Endothelial cell of umbilical vein (primary cell): ENCODE measurements at regions not wholly inside any gene's neighbourhood (a gene's known extent, or its start where the extent isn't known, plus 50 kb on each side); places are given as distances from the start of the nearest gene placed in this dataset.
A peak's percentile ranks its signal among the peaks of the same experiment; 100 is the strongest.

ENCODE experiments used
- BruUV-seq: library from RNA; stranded (reverse); fragments of 400-500 nt; replicated peaks from 2 replicates; lab custom pipeline; 2021; lab: Mats Ljungman, UMichigan
- CTCF ChIA-PET: fragments of 300-600, 350-600 bp; sonication (Branson Sonifier 250); formaldehyde crosslinking; loops from one replicate; lab custom pipeline; 2021; ENCODE audit warnings: antibody characterized with exemption, inconsistent platforms; lab: Charles Lee
- POLR2A ChIA-PET: fragments of 300-600, 350-600 bp; sonication (Branson Sonifier 250); formaldehyde crosslinking; loops from one replicate; lab custom pipeline; 2021; ENCODE audit warnings: antibody characterized with exemption, inconsistent platforms; lab: Charles Lee
- DNase-seq: peaks from one replicate; pipeline ENCODE4 v3.0.0-alpha.2; 2011; ENCODE audit warnings: low read depth, low spot score
- FAIRE-seq: peaks from 2 replicates; lab custom pipeline; 2011; peaks lifted over from hg19 to GRCh38; lab: Jason Lieb, UNC
- H2AFZ ChIP-seq: 2 replicates; pipeline ENCODE4 v1.6.0; 2012; ENCODE audit warnings: low read depth, low read length, control low read depth, inconsistent platforms
- H3K27ac ChIP-seq: 2 replicates; pipeline ENCODE4 v1.5.1; 2011; ENCODE audit warnings: low read depth, mild to moderate bottlenecking, control low read depth, low read length, moderate library complexity; ENCODE audit not compliant: insufficient read depth
- H3K27me3 ChIP-seq, 2 experiments: 2 replicates each; pipeline versions ENCODE4 v1.6.0 to v1.6.1; 2011; ENCODE audit warnings: low read length in 2 of 2, mixed read lengths in 1 of 2; ENCODE audit not compliant: control insufficient read depth in 2 of 2, insufficient read depth in 2 of 2
- H3K36me3 ChIP-seq, 2 experiments: 2 replicates in 1 of 2; 3 replicates in 1 of 2; pipeline ENCODE4 v1.5.1; 2011; ENCODE audit warnings: low read length in 2 of 2, mild to moderate bottlenecking in 1 of 2, moderate library complexity in 1 of 2; ENCODE audit not compliant: control insufficient read depth in 2 of 2, insufficient read depth in 2 of 2; ENCODE audit errors: extremely low read depth in 1 of 2
- H3K4me1 ChIP-seq: 3 replicates; pipeline ENCODE4 v1.5.1; 2011; ENCODE audit warnings: mild to moderate bottlenecking, low read length; ENCODE audit not compliant: control insufficient read depth, insufficient read depth; ENCODE audit errors: extremely low read depth
- H3K4me2 ChIP-seq: 2 replicates; pipeline ENCODE4 v1.6.1; 2011; ENCODE audit warnings: low read length, control low read depth, mixed read lengths; ENCODE audit not compliant: insufficient read depth
- H3K4me3 ChIP-seq, 3 experiments: fragments of 200-600 bp in 1 of 3; sonication (generic), shearing (Covaris generic) in 1 of 3; replicated peaks in 1 of 3; 2 replicates each; pipeline ENCODE4 v1.5.1; 2011 to 2016; ENCODE audit warnings: control low read depth in 3 of 3, low read length in 3 of 3, mild to moderate bottlenecking in 2 of 3, inconsistent platforms in 1 of 3, low read depth in 1 of 3, moderate library complexity in 1 of 3; ENCODE audit not compliant: insufficient read depth in 1 of 3
- H3K79me2 ChIP-seq: 2 replicates; pipeline ENCODE4 v1.6.0; 2012; ENCODE audit warnings: low read length, inconsistent platforms; ENCODE audit not compliant: control insufficient read depth, insufficient read depth
- H3K9ac ChIP-seq: replicated peaks from 2 replicates; pipeline ENCODE3; 2011; ENCODE audit warnings: low read length, control low read depth; ENCODE audit not compliant: insufficient read depth; ENCODE audit errors: extremely low read depth
- H3K9me1 ChIP-seq: replicated peaks from 3 replicates; pipeline ENCODE4 v1.6.0; 2011; ENCODE audit warnings: mild to moderate bottlenecking, low read length; ENCODE audit not compliant: control insufficient read depth, insufficient read depth; ENCODE audit errors: extremely low read depth
- H3K9me3 ChIP-seq: replicated peaks from 2 replicates; pipeline ENCODE4 v1.5.1; 2012; ENCODE audit warnings: low read length, inconsistent platforms; ENCODE audit not compliant: control insufficient read depth, insufficient read depth
- H4K20me1 ChIP-seq: replicated peaks from 2 replicates; pipeline ENCODE3; 2011; ENCODE audit warnings: mild to moderate bottlenecking, low read length; ENCODE audit not compliant: control insufficient read depth, insufficient read depth; ENCODE audit errors: extremely low read depth
- CTCF ChIP-seq, 2 donors: IDR thresholded peaks; 1 replicate in 1 of 2; 2 replicates in 1 of 2; pipeline ENCODE4 v1.5.1; 2011; ENCODE audit warnings: low read length in 2 of 2, mild to moderate bottlenecking in 2 of 2, moderate library complexity in 2 of 2, control low read depth in 1 of 2, inconsistent platforms in 1 of 2, low read depth in 1 of 2; ENCODE audit not compliant: insufficient read depth in 1 of 2; ENCODE audit errors: extremely low read depth in 1 of 2
- EZH2 ChIP-seq: IDR thresholded peaks from 2 replicates; pipeline ENCODE4 v1.6.1; 2012; ENCODE audit warnings: borderline replicate concordance, low read depth, mild to moderate bottlenecking, moderate library complexity, low read length, inconsistent platforms; ENCODE audit not compliant: severe bottlenecking
- FOS ChIP-seq: IDR thresholded peaks from 2 replicates; pipeline ENCODE4 v1.6.1; 2011; ENCODE audit warnings: mild to moderate bottlenecking, low read length, moderate library complexity, borderline replicate concordance; ENCODE audit not compliant: insufficient read depth
- GATA2 ChIP-seq: IDR thresholded peaks from 2 replicates; pipeline ENCODE4 v1.7.0; 2011; ENCODE audit warnings: low read depth, mild to moderate bottlenecking, moderate library complexity, mixed read lengths, low read length; ENCODE audit not compliant: insufficient read length, insufficient read depth
- JUN ChIP-seq: IDR thresholded peaks from 2 replicates; pipeline ENCODE4 v1.6.1; 2011; ENCODE audit warnings: borderline replicate concordance, low read depth; ENCODE audit not compliant: insufficient read length, insufficient read depth
- MAX ChIP-seq: IDR thresholded peaks from 2 replicates; pipeline ENCODE4 v1.6.1; 2011; ENCODE audit not compliant: insufficient read depth, insufficient read length
- MYC ChIP-seq: IDR thresholded peaks from one replicate; pipeline ENCODE4 v1.6.1; 2011; ENCODE audit warnings: mild to moderate bottlenecking, low read depth, low read length
- POLR2A ChIP-seq: IDR thresholded peaks from 2 replicates; pipeline ENCODE4 v1.6.1; 2012; ENCODE audit warnings: low read depth, mild to moderate bottlenecking, control low read depth, low read length
- POLR2AphosphoS5 ChIP-seq: IDR thresholded peaks from 2 replicates; pipeline ENCODE4 v1.6.1; 2012; ENCODE audit warnings: low read depth, mild to moderate bottlenecking, control low read depth, low read length, moderate library complexity; ENCODE audit not compliant: insufficient read depth
- dilution Hi-C: fragments of 300-500 bp; cut with MboI; formaldehyde crosslinking; loops from one replicate; pipeline ENCODE4 v1.15.0; 2019; ENCODE audit warnings: low sequenced_read_pairs; ENCODE audit not compliant: extremely low pct_ligation_motif_present
- intact Hi-C: fragments of 100-400 bp; cut with micrococcal nuclease; formaldehyde crosslinking; loops from one replicate; pipeline ENCODE4 v1.10.0; 2022

- Histone ChIP-seq H3K79me2 (no peaks in the 10 kb centered on the region), H3K4me2 (no peak overlapping the region), H4K20me1 (no peaks in the 10 kb centered on the region), H3K27me3 (no peaks in the 10 kb centered on the region), H3K4me1 (no peaks in the 10 kb centered on the region), H3K9me1 (no peaks in the 10 kb centered on the region), H3K36me3 (no peaks in the 10 kb centered on the region), H3K4me3 (no peak overlapping the region), H2AFZ (no peak overlapping the region), H3K9ac (no peak overlapping the region), H3K27ac (no peak overlapping the region), H3K9me3 (no peaks in the 10 kb centered on the region)
- ChIA-PET CTCF (no interaction called here), POLR2A (no interaction called here)
- no TSS peak for BruUV-seq
- FAIRE-seq = no peak
- no peak for TF ChIP-seq FOS
- TF ChIP-seq CTCF (IDR thresholded peaks at IDR 0.05; ENCODE audit: extremely low read depth in 1 of 2, insufficient read depth in 1 of 2, low read depth in 1 of 2, low read length in 2 of 2) = peak; percentile 23 to 45
- no peak for TF ChIP-seq GATA2
- dilution Hi-C loops = no loop called here
- peak; percentile 30 for DNase-seq
- intact Hi-C loops = no loop called here
Observed at GRCh38 chr2:52976143-52976949, 791.3 kb upstream of the CHAC2 start.

GRCh38 chr2:52974127-52974526, 793.5 kb upstream of the CHAC2 start:
- Histone ChIP-seq H3K9ac (no peak overlapping the region), H2AFZ (no peak overlapping the region), H3K4me3 (no peak overlapping the region), H3K27me3 (no peaks in the 10 kb centered on the region), H3K79me2 (no peaks in the 10 kb centered on the region), H3K9me3 (no peaks in the 10 kb centered on the region), H3K4me2 (no peak overlapping the region), H4K20me1 (no peaks in the 10 kb centered on the region), H3K36me3 (no peaks in the 10 kb centered on the region), H3K9me1 (no peaks in the 10 kb centered on the region), H3K27ac (no peak overlapping the region), H3K4me1 (no peaks in the 10 kb centered on the region)
- POLR2A ChIA-PET = no interaction called here
- FAIRE-seq = no peak
- BruUV-seq = no TSS peak
- CTCF ChIA-PET = no interaction called here
- no peak for DNase-seq
- intact Hi-C loops (no loop called here), dilution Hi-C loops (no loop called here)
- TF ChIP-seq MYC = no peak
- no peak for TF ChIP-seq MAX
- TF ChIP-seq POLR2AphosphoS5 = no peak
- no peak for TF ChIP-seq CTCF (IDR thresholded peaks at IDR 0.05; ENCODE audit: extremely low read depth in 1 of 2, insufficient read depth in 1 of 2, low read depth in 1 of 2, low read length in 2 of 2)
- no peak for TF ChIP-seq JUN
- TF ChIP-seq FOS = no peak
- TF ChIP-seq POLR2A = no peak
- no peak for TF ChIP-seq EZH2
- no peak for TF ChIP-seq GATA2
